Panc1 (cell line): ENCODE measurements at regions not wholly inside any gene's neighbourhood (a gene's known extent, or its start where the extent isn't known, plus 50 kb on each side); places are given as distances from the start of the nearest gene placed in this dataset.

Source experiments
- ATAC-seq: fragments of 200-7000 bp; cut with Tn5 transposase; 2 replicates; pipeline ENCODE4 v1.9.1; 2020; ENCODE audit warnings: mild to moderate bottlenecking, moderate library complexity
- BruUV-seq: library from RNA; stranded (reverse); fragments of 400-500 nt; replicated peaks from 2 replicates; lab custom pipeline; 2021; lab: Mats Ljungman, UMichigan
- CTCF ChIA-PET: fragments of 300-600 bp; sonication (Branson Sonifier 250); formaldehyde crosslinking; loops from one replicate; lab custom pipeline; 2022; ENCODE audit warnings: antibody characterized with exemption; lab: Charles Lee
- POLR2A ChIA-PET: fragments of 300-600 bp; sonication (Branson Sonifier 250); formaldehyde crosslinking; loops from one replicate; lab custom pipeline; 2022; ENCODE audit warnings: antibody characterized with exemption; lab: Charles Lee
- DNase-seq: peaks from one replicate; pipeline ENCODE4 v3.0.0-alpha.2; 2010; ENCODE audit warnings: low read depth, low spot score
- H3K27ac ChIP-seq: 2 replicates; pipeline ENCODE4 v1.5.1; 2011; ENCODE audit warnings: mild to moderate bottlenecking, low read length, inconsistent platforms
- H3K27me3 ChIP-seq: fragments of 200-500 bp; sonication (Bioruptor generic); 2 replicates; pipeline ENCODE4 v1.6.0; 2014; ENCODE audit warnings: low read length, inconsistent platforms; ENCODE audit not compliant: control insufficient read depth, insufficient read depth
- H3K36me3 ChIP-seq: fragments of 200-500 bp; sonication (Bioruptor generic); 2 replicates; pipeline ENCODE4 v1.5.1; 2014; ENCODE audit warnings: inconsistent platforms, mild to moderate bottlenecking, low read length, moderate library complexity; ENCODE audit not compliant: control insufficient read depth, insufficient read depth
- H3K4me1 ChIP-seq: 2 replicates; pipeline ENCODE4 v1.5.1; 2011; ENCODE audit warnings: inconsistent platforms, mild to moderate bottlenecking, low read length, moderate library complexity; ENCODE audit not compliant: control insufficient read depth, insufficient read depth
- H3K4me3 ChIP-seq, 2 experiments: 2 replicates each; pipeline ENCODE4 v1.5.1; 2011 to 2012; ENCODE audit warnings: low read depth in 2 of 2, low read length in 2 of 2, mild to moderate bottlenecking in 2 of 2, inconsistent platforms in 1 of 2, moderate library complexity in 1 of 2
- H3K9me3 ChIP-seq: fragments of 200-500 bp; sonication (Bioruptor generic); 2 replicates; pipeline ENCODE4 v1.5.1; 2014; ENCODE audit warnings: low read depth, mild to moderate bottlenecking, inconsistent platforms, low read length, moderate library complexity; ENCODE audit not compliant: control insufficient read depth, insufficient read depth
- CTCF ChIP-seq: fragments of 450-650 bp; IDR thresholded peaks from 2 replicates; pipeline ENCODE4 v1.5.1; 2017; ENCODE audit warnings: mild to moderate bottlenecking
- POLR2AphosphoS5 ChIP-seq: IDR thresholded peaks from 2 replicates; pipeline ENCODE4 v1.6.1; 2012; ENCODE audit warnings: mild to moderate bottlenecking, low read depth, low read length, moderate library complexity
- REST ChIP-seq, 2 experiments: IDR thresholded peaks; 2 replicates each; pipeline ENCODE4 v1.6.1; 2011 to 2012; ENCODE audit warnings: low read depth in 2 of 2, control low read depth in 1 of 2, low read length in 1 of 2, mild to moderate bottlenecking in 1 of 2, moderate library complexity in 1 of 2; ENCODE audit not compliant: insufficient read depth in 1 of 2
- SIN3A ChIP-seq: IDR thresholded peaks from 2 replicates; pipeline ENCODE4 v1.6.1; 2012; ENCODE audit warnings: low read depth, mild to moderate bottlenecking, low read length, moderate library complexity, borderline replicate concordance; ENCODE audit not compliant: insufficient read depth
- TCF7L2 ChIP-seq: IDR thresholded peaks from 2 replicates; pipeline ENCODE4 v1.6.1; 2011; ENCODE audit warnings: mild to moderate bottlenecking, low read depth, low read length, inconsistent platforms
- in situ Hi-C: cut with HindIII; loops from 2 replicates; pipeline ENCODE4 v1.10.0; 2016; ENCODE audit warnings: low sequenced_read_pairs, low pct_unique_long_range_greater_than_20kb
- intact Hi-C: fragments of 100-400 bp; cut with micrococcal nuclease; formaldehyde crosslinking; loops from one replicate; pipeline ENCODE4 v1.10.0; 2022; ENCODE audit not compliant: unreplicated experiment

- no peak for DNase-seq
- Histone ChIP-seq H3K27me3 (peaks cover 4% of the 10 kb centered on the region; the same call in 1 of the 2 replicates), H3K9me3 (no peaks in the 10 kb centered on the region), H3K4me3 (no peak overlapping the region), H3K36me3 (no peaks in the 10 kb centered on the region), H3K27ac (no peak overlapping the region), H3K4me1 (no peaks in the 10 kb centered on the region)
- BruUV-seq = no TSS peak
- intact Hi-C loops = no loop called here
- no peak for TF ChIP-seq SIN3A
- no peak for TF ChIP-seq POLR2AphosphoS5
- TF ChIP-seq CTCF = no peak
- TF ChIP-seq REST (IDR thresholded peaks at IDR 0.05; ENCODE audit: insufficient read depth in 1 of 2, low read depth in 2 of 2, low read length in 1 of 2) = no peak
- TF ChIP-seq TCF7L2 = no peak
- CTCF ChIA-PET = no interaction called here
- ATAC-seq = no peak
- POLR2A ChIA-PET = no interaction called here
- in situ Hi-C loops = no loop called here
Observed at GRCh38 chr10:131700032-131700431, 200.8 kb upstream of the PPP2R2D start.

- TF ChIP-seq CTCF (no peak), TCF7L2 (no peak), REST (IDR thresholded peaks at IDR 0.05; ENCODE audit: insufficient read depth in 1 of 2, low read depth in 2 of 2, low read length in 1 of 2) (no peak), POLR2AphosphoS5 (no peak), SIN3A (no peak)
- ChIA-PET CTCF (no interaction called here), POLR2A (no interaction called here)
- Histone ChIP-seq H3K4me1 (no peaks in the 10 kb centered on the region), H3K27me3 (peaks cover 4% of the 10 kb centered on the region; the same call in 1 of the 2 replicates), H3K36me3 (no peaks in the 10 kb centered on the region), H3K27ac (no peak overlapping the region), H3K9me3 (no peaks in the 10 kb centered on the region), H3K4me3 (no peak overlapping the region)
- BruUV-seq = no TSS peak
- intact Hi-C loops (no loop called here), in situ Hi-C loops (no loop called here)
- DNase-seq = no peak
- ATAC-seq = no peak
Observed at GRCh38 chr10:131700506-131700905, 200.3 kb upstream of the PPP2R2D start.
